ENCODE measurements at regions not wholly inside any gene's neighbourhood (a gene's known extent, or its start where the extent isn't known, plus 50 kb on each side); places are given as distances from the start of the nearest gene placed in this dataset.
"Not testable (repeated sequence)": the region's sequence is repeated elsewhere in the genome, so short reads cannot be mapped to it uniquely, and the experiment has no call there.

GRCh38 chr18:39206398-39207103 is 1641.0 kb upstream of the CELF4 start:
- not testable (repeated sequence) for TF ChIP-seq CTCF (IDR thresholded peaks at IDR 0.05; ENCODE audit: low read length); EZH2 (IDR thresholded peaks at IDR 0.05; ENCODE audit: borderline replicate concordance, low read length)
